ENCODE measurements at regions not wholly inside any gene's neighbourhood (a gene's known extent, or its start where the extent isn't known, plus 50 kb on each side); places are given as distances from the start of the nearest gene placed in this dataset.

GRCh38 chr16:86287664-86288201 lies 222.6 kb upstream of the FOXF1 start:
- WGBS, 5 donors, result 12 to 33% (median 21%) methylated on average over 8 of the region's 8 CpGs
- TF ChIP-seq, protein P1, sequence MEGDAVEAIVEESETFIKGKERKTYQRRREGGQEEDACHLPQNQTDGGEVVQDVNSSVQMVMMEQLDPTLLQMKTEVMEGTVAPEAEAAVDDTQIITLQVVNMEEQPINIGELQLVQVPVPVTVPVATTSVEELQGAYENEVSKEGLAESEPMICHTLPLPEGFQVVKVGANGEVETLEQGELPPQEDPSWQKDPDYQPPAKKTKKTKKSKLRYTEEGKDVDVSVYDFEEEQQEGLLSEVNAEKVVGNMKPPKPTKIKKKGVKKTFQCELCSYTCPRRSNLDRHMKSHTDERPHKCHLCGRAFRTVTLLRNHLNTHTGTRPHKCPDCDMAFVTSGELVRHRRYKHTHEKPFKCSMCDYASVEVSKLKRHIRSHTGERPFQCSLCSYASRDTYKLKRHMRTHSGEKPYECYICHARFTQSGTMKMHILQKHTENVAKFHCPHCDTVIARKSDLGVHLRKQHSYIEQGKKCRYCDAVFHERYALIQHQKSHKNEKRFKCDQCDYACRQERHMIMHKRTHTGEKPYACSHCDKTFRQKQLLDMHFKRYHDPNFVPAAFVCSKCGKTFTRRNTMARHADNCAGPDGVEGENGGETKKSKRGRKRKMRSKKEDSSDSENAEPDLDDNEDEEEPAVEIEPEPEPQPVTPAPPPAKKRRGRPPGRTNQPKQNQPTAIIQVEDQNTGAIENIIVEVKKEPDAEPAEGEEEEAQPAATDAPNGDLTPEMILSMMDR (IDR thresholded peaks at IDR 0.05), result no peak
- no peak for TF ChIP-seq EP300 (IDR thresholded peaks at IDR 0.05)
- TF ChIP-seq POLR2A (IDR thresholded peaks at IDR 0.05), result no peak
- no peak for TF ChIP-seq POLR2AphosphoS5 (IDR thresholded peaks at IDR 0.05)
- peak overlapping the region in 4 of 5 donors; percentile 61 to 75 (median 68) for H3K27ac ChIP-seq
- DNase-seq, result no peak
- H3K9me3 ChIP-seq, result no peaks in the 10 kb centered on the region
- H3K27me3 ChIP-seq, result peaks cover 0 to 80% (median 50%) of the 10 kb centered on the region in 3 donors
- intact Hi-C loops (cut with DNase I; ENCODE audit: low total_unique reads), result no loop called here
- peak overlapping the region in 1 of 4 donors; percentile 35 for H3K4me3 ChIP-seq
- no peaks in the 10 kb centered on the region for H3K36me3 ChIP-seq
- peaks cover 0 to 10% (median 5%) of the 10 kb centered on the region in 4 donors for H3K4me1 ChIP-seq

DNA sequence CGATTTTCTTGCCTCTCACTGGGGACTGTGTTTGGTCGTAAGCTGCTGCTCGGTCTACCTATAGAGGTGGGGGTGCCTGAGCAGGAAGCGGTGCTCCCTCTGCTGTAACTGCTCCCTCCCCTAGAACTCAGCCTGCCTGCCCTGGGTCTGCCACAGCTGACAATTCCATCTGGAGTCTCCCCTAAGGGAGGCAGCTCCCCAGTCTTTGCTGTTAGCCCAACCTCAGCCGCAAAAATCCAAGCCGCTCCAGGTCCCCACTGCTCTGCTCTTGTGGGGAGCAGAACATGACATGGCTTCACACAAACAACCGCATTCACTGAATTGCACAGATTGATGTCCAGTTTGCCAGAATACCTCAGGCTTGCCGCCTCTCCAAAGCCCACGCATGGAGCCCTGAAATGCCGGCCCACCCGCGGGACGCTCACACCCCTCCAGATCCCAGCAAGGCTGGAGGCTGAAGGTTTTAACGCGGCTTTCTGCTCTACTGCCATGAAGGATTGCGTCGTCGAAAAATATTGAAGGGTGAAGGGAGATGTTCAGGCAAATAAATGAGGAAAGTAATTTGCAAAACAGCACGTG lies 221.5 kb upstream of the FOXF1 start:
- H3K27me3 ChIP-seq, result peaks cover 0 to 79% (median 50%) of the 10 kb centered on the region in 3 donors

GRCh38 chr16:86289304-86289703 lies 221.0 kb upstream of the FOXF1 start:
- intact Hi-C loops (cut with DNase I; ENCODE audit: low total_unique reads), result no loop called here
- no peak for DNase-seq
- TF ChIP-seq, protein P1 (IDR thresholded peaks at IDR 0.05), result no peak
- TF ChIP-seq EP300 (IDR thresholded peaks at IDR 0.05), result no peak
- no peak for TF ChIP-seq POLR2A (IDR thresholded peaks at IDR 0.05)
- TF ChIP-seq POLR2AphosphoS5 (IDR thresholded peaks at IDR 0.05), result no peak

More for the DNA sequence above, 221.5 kb upstream of the FOXF1 start:
- TF ChIP-seq, protein P1 (IDR thresholded peaks at IDR 0.05), result no peak
- TF ChIP-seq EP300 (IDR thresholded peaks at IDR 0.05), result no peak
- no peak for TF ChIP-seq POLR2AphosphoS5 (IDR thresholded peaks at IDR 0.05)
- TF ChIP-seq POLR2A (IDR thresholded peaks at IDR 0.05), result no peak
- no peak overlapping the region for H3K4me3 ChIP-seq
- intact Hi-C loops (cut with DNase I; ENCODE audit: low total_unique reads), result no loop called here
- peak overlapping the region in 1 of 5 donors; percentile 1 for H3K27ac ChIP-seq
- no peaks in the 10 kb centered on the region for H3K9me3 ChIP-seq
- no peaks in the 10 kb centered on the region for H3K36me3 ChIP-seq
- no peak for DNase-seq
- WGBS, 5 donors, result 20 to 43% (median 27%) methylated on average over 18 to 19 of the region's 19 CpGs
- H3K4me1 ChIP-seq, result peaks cover 0 to 10% (median 5%) of the 10 kb centered on the region in 4 donors

DNA sequence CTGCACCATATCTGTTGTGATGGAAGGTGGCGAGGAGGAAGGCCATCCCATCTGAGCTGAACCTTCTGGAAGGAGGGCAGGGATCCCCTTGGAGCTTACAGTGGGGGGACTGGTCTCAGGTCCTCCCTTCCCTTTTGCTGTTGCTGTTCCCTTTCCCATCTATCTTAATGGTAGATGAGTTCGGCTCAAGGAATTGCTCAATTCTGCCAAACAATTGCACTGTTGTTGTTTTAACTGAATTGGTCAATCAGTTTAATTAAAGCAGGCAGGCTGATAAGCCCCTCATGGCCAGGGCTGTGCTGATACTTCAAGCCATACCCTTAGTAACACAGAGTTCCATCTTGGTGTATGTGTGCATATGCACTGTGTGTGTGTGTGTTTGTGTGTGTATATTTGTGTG lies 220.4 kb upstream of the FOXF1 start:
- Histone ChIP-seq H3K9me3 (no peaks in the 10 kb centered on the region), H3K36me3 (no peaks in the 10 kb centered on the region), H3K27me3 (peaks cover 0 to 83% (median 50%) of the 10 kb centered on the region in 3 donors), H3K4me3 (no peak overlapping the region), H3K4me1 (peaks cover 0 to 16% (median 5%) of the 10 kb centered on the region in 4 donors), H3K27ac (peak overlapping the region in 1 of 5 donors; percentile 14)
- no peak for DNase-seq
- 42 to 78% (median 48%) methylated on average over 2 of the region's 2 CpGs for WGBS, 5 donors
- intact Hi-C loops (cut with DNase I; ENCODE audit: low total_unique reads), result no loop called here
- TF ChIP-seq POLR2AphosphoS5 (IDR thresholded peaks at IDR 0.05) (no peak), POLR2A (IDR thresholded peaks at IDR 0.05) (no peak), EP300 (IDR thresholded peaks at IDR 0.05) (no peak)
- TF ChIP-seq, protein P1 (IDR thresholded peaks at IDR 0.05), result no peak

More at GRCh38 chr16:86289304-86289703, 221.0 kb upstream of the FOXF1 start:
- 37 to 67% (median 43%) methylated on average over 11 of the region's 11 CpGs for WGBS, 5 donors
- H3K36me3 ChIP-seq, result no peaks in the 10 kb centered on the region
- H3K4me1 ChIP-seq, result peaks cover 0 to 10% (median 5%) of the 10 kb centered on the region in 4 donors
- no peaks in the 10 kb centered on the region for H3K9me3 ChIP-seq
- H3K27ac ChIP-seq, result peak overlapping the region in 1 of 5 donors; percentile 14
- H3K27me3 ChIP-seq, result peaks cover 0 to 84% (median 50%) of the 10 kb centered on the region in 3 donors
- H3K4me3 ChIP-seq, result no peak overlapping the region
